Activated CD4-positive, alpha-beta T cell treated with anti-CD3 and anti-CD28 coated beads, Interleukin-2, Interleukin-4, amounts not matched to agents 100 ng/mL and 50 ng/mL, durations not matched to agents 16 hours and 8 hours (primary cell): ENCODE measurements at regions not wholly inside any gene's neighbourhood (a gene's known extent, or its start where the extent isn't known, plus 50 kb on each side); places are given as distances from the start of the nearest gene placed in this dataset.
"Not testable (repeated sequence)": the region's sequence is repeated elsewhere in the genome, so short reads cannot be mapped to it uniquely, and the experiment has no call there.

ENCODE experiments used
- DNase-seq: peaks from one replicate; pipeline ENCODE4 v3.0.0-alpha.2; 2020; ENCODE audit warnings: low spot score

GRCh38 chr3:76527773-76528172 is 512.1 kb upstream of the ROBO2 start:
- DNase-seq, result no peak

- DNase-seq, result no peak
Observed at GRCh38 chr3:76532158-76532822, 507.6 kb upstream of the ROBO2 start.

- not testable (repeated sequence) for DNase-seq
Observed at GRCh38 chr3:76533710-76534109, 506.2 kb upstream of the ROBO2 start.

GRCh38 chr3:76537857-76538256 is 502.0 kb upstream of the ROBO2 start:
- not testable (repeated sequence) for DNase-seq

- DNase-seq, result no peak
Observed at GRCh38 chr3:76547674-76548073, 492.2 kb upstream of the ROBO2 start.

- DNase-seq, result no peak
Observed at GRCh38 chr3:76550522-76551201, 489.2 kb upstream of the ROBO2 start.

GRCh38 chr3:76551739-76552138 is 488.2 kb upstream of the ROBO2 start:
- no peak for DNase-seq

GRCh38 chr3:76552653-76553052 is 487.2 kb upstream of the ROBO2 start:
- no peak for DNase-seq

- DNase-seq, result no peak
Observed at GRCh38 chr3:76554707-76555106, 485.2 kb upstream of the ROBO2 start.

GRCh38 chr3:76561494-76562236 is 478.2 kb upstream of the ROBO2 start:
- no peak for DNase-seq

GRCh38 chr3:76565496-76566210 is 474.2 kb upstream of the ROBO2 start:
- DNase-seq, result no peak

GRCh38 chr3:76566211-76566534 is 473.7 kb upstream of the ROBO2 start:
- DNase-seq, result no peak

- DNase-seq, result no peak
Observed at GRCh38 chr3:76566904-76567303, 473.0 kb upstream of the ROBO2 start.

- peak; percentile 1 for DNase-seq
Observed at GRCh38 chr3:76570436-76571057, 469.4 kb upstream of the ROBO2 start.

- DNase-seq, result no peak
Observed at GRCh38 chr3:76576201-76576600, 463.7 kb upstream of the ROBO2 start.

GRCh38 chr3:76582098-76582497 is 457.8 kb upstream of the ROBO2 start:
- no peak for DNase-seq

- no peak for DNase-seq
Observed at GRCh38 chr3:76582632-76583378, 457.1 kb upstream of the ROBO2 start.

GRCh38 chr3:76585794-76586392 is 454.0 kb upstream of the ROBO2 start:
- peak; percentile 0 for DNase-seq

- DNase-seq, result no peak
Observed at GRCh38 chr3:76586471-76586870, 453.4 kb upstream of the ROBO2 start.

- DNase-seq, result no peak
Observed at GRCh38 chr3:76610150-76610549, 429.7 kb upstream of the ROBO2 start.

- DNase-seq, result no peak
Observed at GRCh38 chr3:76615719-76616118, 424.2 kb upstream of the ROBO2 start.
